Endodermal cell (in vitro differentiated cells): ENCODE measurements at regions not wholly inside any gene's neighbourhood (a gene's known extent, or its start where the extent isn't known, plus 50 kb on each side); places are given as distances from the start of the nearest gene placed in this dataset.

Experiments used
- DNase-seq: peaks from one replicate; pipeline ENCODE4 v3.0.0-alpha.2; 2017
- H3K27ac ChIP-seq: 2 replicates; pipeline ENCODE4 v1.5.1; 2013; ENCODE audit warnings: mild to moderate bottlenecking, low read depth, low read length, moderate library complexity
- H3K27me3 ChIP-seq: 2 replicates; pipeline ENCODE4 v1.6.1; 2013; ENCODE audit warnings: mild to moderate bottlenecking, low read length, moderate library complexity; ENCODE audit not compliant: insufficient read depth, control insufficient read depth, poor library complexity, severe bottlenecking
- H3K36me3 ChIP-seq: 2 replicates; pipeline ENCODE4 v1.7.0; 2013; ENCODE audit warnings: mild to moderate bottlenecking, low read length, moderate library complexity; ENCODE audit not compliant: control insufficient read depth, insufficient read depth
- H3K4me1 ChIP-seq: one replicate; pipeline ENCODE4 v1.7.0; 2013; ENCODE audit warnings: low read length; ENCODE audit not compliant: control insufficient read depth, insufficient read depth
- H3K4me3 ChIP-seq: 2 replicates; pipeline ENCODE4 v1.5.1; 2013; ENCODE audit warnings: mild to moderate bottlenecking, low read length, moderate library complexity
- H3K9ac ChIP-seq: 2 replicates; pipeline ENCODE4 v1.6.1; 2013; ENCODE audit warnings: mild to moderate bottlenecking, low read length, moderate library complexity; ENCODE audit not compliant: poor library complexity, severe bottlenecking; ENCODE audit errors: extremely low read depth
- H3K9me3 ChIP-seq: 2 replicates; pipeline ENCODE4 v1.6.1; 2013; ENCODE audit warnings: mild to moderate bottlenecking, low read length, moderate library complexity; ENCODE audit not compliant: control insufficient read depth
- H3K27ac Mint-ChIP-seq: 2 replicates; pipeline ENCODE4 v1.8.0; 2020; ENCODE audit warnings: mixed read lengths
- H3K27me3 Mint-ChIP-seq: 2 replicates; pipeline ENCODE4 v1.8.0; 2021; ENCODE audit warnings: mild to moderate bottlenecking, mixed read lengths; ENCODE audit not compliant: insufficient read depth
- H3K36me3 Mint-ChIP-seq: 2 replicates; pipeline ENCODE4 v1.8.0; 2020; ENCODE audit warnings: low read depth, mixed read lengths
- H3K4me1 Mint-ChIP-seq: 2 replicates; pipeline ENCODE4 v1.8.0; 2020; ENCODE audit warnings: mixed read lengths
- H3K4me3 Mint-ChIP-seq: 2 replicates; pipeline ENCODE4 v1.8.0; 2020; ENCODE audit warnings: mild to moderate bottlenecking, moderate library complexity, mixed read lengths
- H3K9me3 Mint-ChIP-seq: 2 replicates; pipeline ENCODE4 v1.8.0; 2020; ENCODE audit warnings: mild to moderate bottlenecking, mixed read lengths
- CTCF ChIP-seq: fragments of 200-600 bp; sonication (generic); conservative IDR thresholded peaks from 2 replicates; pipeline ENCODE4 v1.5.0; 2021; ENCODE audit warnings: antibody characterized with exemption, mild to moderate bottlenecking
- WGBS, 2 experiments: methylation state at CpG; one replicate each; pipeline versions ENCODE4 v1.1.5 to v1.1.7; 2013; ENCODE audit warnings: missing lambda C conversion rate in 2 of 2, mixed read lengths in 1 of 2; ENCODE audit not compliant: insufficient coverage in 1 of 2, insufficient read length in 1 of 2; 5-methylcytosine and 5-hydroxymethylcytosine counted together

- Mint-ChIP-seq H3K27me3 (no peaks in the 10 kb centered on the region), H3K27ac (no peak overlapping the region), H3K4me1 (no peaks in the 10 kb centered on the region), H3K9me3 (peaks cover 91% of the 10 kb centered on the region), H3K36me3 (peaks cover 1% of the 10 kb centered on the region), H3K4me3 (no peak overlapping the region)
- no peaks in the 10 kb centered on the region for H3K4me1 ChIP-seq
- H3K27ac ChIP-seq: no peak overlapping the region
- H3K9ac ChIP-seq: no peak overlapping the region
- H3K4me3 ChIP-seq: no peak overlapping the region
- 67% methylated on average over 1 of the region's 1 CpG; no CpG with 5 or more reads in 1 of the 2 experiments for WGBS, 2 experiments
- H3K36me3 ChIP-seq: no peaks in the 10 kb centered on the region
- H3K27me3 ChIP-seq: no peaks in the 10 kb centered on the region
- H3K9me3 ChIP-seq: peaks cover 66% of the 10 kb centered on the region
- no peak for TF ChIP-seq CTCF
- no peak for DNase-seq
These were observed 1284.8 kb downstream of the TMEM121 start for GRCh38 chr14:106811162-106811561.

GRCh38 chr14:106812788-106813476 is 1286.5 kb downstream of the TMEM121 start:
- 83 to 86% methylated on average over 23 to 37 of the region's 37 CpGs for WGBS, 2 experiments
- H3K4me3 Mint-ChIP-seq: no peak overlapping the region
- H3K4me1 Mint-ChIP-seq: no peaks in the 10 kb centered on the region
- H3K9ac ChIP-seq: no peak overlapping the region
- no peak overlapping the region for H3K4me3 ChIP-seq
- no peak overlapping the region for H3K27ac ChIP-seq
- no peak overlapping the region for H3K27ac Mint-ChIP-seq
- H3K4me1 ChIP-seq: no peaks in the 10 kb centered on the region
- H3K9me3 Mint-ChIP-seq: peaks cover 81% of the 10 kb centered on the region
- H3K27me3 Mint-ChIP-seq: no peaks in the 10 kb centered on the region
- TF ChIP-seq CTCF: no peak
- H3K9me3 ChIP-seq: peaks cover 67% of the 10 kb centered on the region
- no peaks in the 10 kb centered on the region for H3K27me3 ChIP-seq
- peaks cover 1% of the 10 kb centered on the region for H3K36me3 Mint-ChIP-seq
- DNase-seq: no peak
- no peaks in the 10 kb centered on the region for H3K36me3 ChIP-seq

GRCh38 chr14:106813477-106813823 is 1287.1 kb downstream of the TMEM121 start:
- no peaks in the 10 kb centered on the region for H3K4me1 ChIP-seq
- H3K9me3 Mint-ChIP-seq: peaks cover 80% of the 10 kb centered on the region
- H3K27ac ChIP-seq: no peak overlapping the region
- no peak overlapping the region for H3K4me3 Mint-ChIP-seq
- no peaks in the 10 kb centered on the region for H3K4me1 Mint-ChIP-seq
- peaks cover 67% of the 10 kb centered on the region for H3K9me3 ChIP-seq
- no peaks in the 10 kb centered on the region for H3K27me3 Mint-ChIP-seq
- no peak for TF ChIP-seq CTCF
- DNase-seq: no peak
- H3K27me3 ChIP-seq: no peaks in the 10 kb centered on the region
- peaks cover 1% of the 10 kb centered on the region for H3K36me3 Mint-ChIP-seq
- H3K9ac ChIP-seq: no peak overlapping the region
- WGBS, 2 experiments: 75 to 87% methylated on average over 6 to 9 of the region's 9 CpGs
- no peak overlapping the region for H3K4me3 ChIP-seq
- H3K36me3 ChIP-seq: no peaks in the 10 kb centered on the region
- no peak overlapping the region for H3K27ac Mint-ChIP-seq
